ENCODE measurements at regions not wholly inside any gene's neighbourhood (a gene's known extent, or its start where the extent isn't known, plus 50 kb on each side); places are given as distances from the start of the nearest gene placed in this dataset.

- H3K4me3 ChIP-seq = no peak overlapping the region
- DNase-seq = no peak
- no peaks in the 10 kb centered on the region for H3K36me3 ChIP-seq
- TF ChIP-seq CTCF (IDR thresholded peaks at IDR 0.05) = no peak
- intact Hi-C loops (cut with DNase I) = no loop called here
- no peaks in the 10 kb centered on the region for H3K27me3 ChIP-seq
- no peak overlapping the region for H3K27ac ChIP-seq
- no peaks in the 10 kb centered on the region for H3K9me3 ChIP-seq
- no peak overlapping the region for H3K9ac ChIP-seq (ENCODE audit: low read depth in 2 of 2, low read length in 2 of 2)
- H3K4me1 ChIP-seq = no peaks in the 10 kb centered on the region
These were observed 82.6 kb upstream of the GAS1 start for GRCh38 chr9:87029905-87030304.

- intact Hi-C loops (cut with DNase I) = no loop called here
- no peaks in the 10 kb centered on the region for H3K9me3 ChIP-seq
- no peak for DNase-seq
- no peak overlapping the region for H3K4me3 ChIP-seq
- no peak for TF ChIP-seq CTCF (IDR thresholded peaks at IDR 0.05)
- no peak overlapping the region for H3K27ac ChIP-seq
- H3K4me1 ChIP-seq = no peaks in the 10 kb centered on the region
- no peaks in the 10 kb centered on the region for H3K36me3 ChIP-seq
- H3K27me3 ChIP-seq = no peaks in the 10 kb centered on the region
- no peak overlapping the region for H3K9ac ChIP-seq (ENCODE audit: low read depth in 2 of 2, low read length in 2 of 2)
These were observed 87.5 kb upstream of the GAS1 start for GRCh38 chr9:87034841-87035240.

GRCh38 chr9:87035879-87036278 is 88.6 kb upstream of the GAS1 start:
- DNase-seq = no peak
- Histone ChIP-seq H3K4me1 (no peaks in the 10 kb centered on the region), H3K27ac (no peak overlapping the region), H3K4me3 (no peak overlapping the region), H3K9me3 (no peaks in the 10 kb centered on the region), H3K9ac (ENCODE audit: low read depth in 2 of 2, low read length in 2 of 2) (no peak overlapping the region), H3K27me3 (no peaks in the 10 kb centered on the region), H3K36me3 (no peaks in the 10 kb centered on the region)
- no peak for TF ChIP-seq CTCF (IDR thresholded peaks at IDR 0.05)
- intact Hi-C loops (cut with DNase I) = no loop called here

- Histone ChIP-seq H3K4me3 (no peak overlapping the region), H3K27me3 (no peaks in the 10 kb centered on the region), H3K9me3 (no peaks in the 10 kb centered on the region), H3K27ac (no peak overlapping the region), H3K4me1 (no peaks in the 10 kb centered on the region), H3K9ac (ENCODE audit: low read depth in 2 of 2, low read length in 2 of 2) (no peak overlapping the region), H3K36me3 (no peaks in the 10 kb centered on the region)
- no peak for TF ChIP-seq CTCF (IDR thresholded peaks at IDR 0.05)
- intact Hi-C loops (cut with DNase I) = no loop called here
- no peak for DNase-seq
These were observed 89.2 kb upstream of the GAS1 start for GRCh38 chr9:87036506-87036905.

GRCh38 chr9:87039809-87040392 is 92.6 kb upstream of the GAS1 start:
- Histone ChIP-seq H3K9ac (ENCODE audit: low read depth in 2 of 2, low read length in 2 of 2) (no peak overlapping the region), H3K4me1 (no peaks in the 10 kb centered on the region), H3K27me3 (no peaks in the 10 kb centered on the region), H3K27ac (no peak overlapping the region), H3K9me3 (no peaks in the 10 kb centered on the region), H3K36me3 (no peaks in the 10 kb centered on the region), H3K4me3 (no peak overlapping the region)
- no peak for TF ChIP-seq CTCF (IDR thresholded peaks at IDR 0.05)
- no peak for DNase-seq
- intact Hi-C loops (cut with DNase I) = no loop called here
